T follicular helper cell (primary cell): ENCODE measurements at regions not wholly inside any gene's neighbourhood (a gene's known extent, or its start where the extent isn't known, plus 50 kb on each side); places are given as distances from the start of the nearest gene placed in this dataset.
A peak's percentile ranks its signal among the peaks of the same experiment; 100 is the strongest.
"Not testable (repeated sequence)": the region's sequence is repeated elsewhere in the genome, so short reads cannot be mapped to it uniquely, and the experiment has no call there.

Experiments
- DNase-seq: peaks from one replicate; pipeline ENCODE4 v3.0.0-alpha.2; 2020; ENCODE audit warnings: low read depth

- no peak for DNase-seq
Observed at GRCh38 chr12:123061441-123062205, 81.1 kb downstream of the ARL6IP4 start.

GRCh38 chr12:123059500-123059899, 79.0 kb downstream of the ARL6IP4 start:
- DNase-seq = no peak

- no peak for DNase-seq
Observed at GRCh38 chr12:123058980-123059379, 78.5 kb downstream of the ARL6IP4 start.

GRCh38 chr12:123058481-123058880, 78.0 kb downstream of the ARL6IP4 start:
- no peak for DNase-seq

GRCh38 chr12:123057513-123058265, 77.2 kb downstream of the ARL6IP4 start:
- DNase-seq = no peak

- no peak for DNase-seq
Observed at GRCh38 chr12:123056709-123057108, 76.2 kb downstream of the ARL6IP4 start.

GRCh38 chr12:123056053-123056452, 75.6 kb downstream of the ARL6IP4 start:
- DNase-seq = no peak

- DNase-seq = no peak
Observed at GRCh38 chr12:123055281-123055766, 74.8 kb downstream of the ARL6IP4 start.

GRCh38 chr12:123054371-123054770, 73.9 kb downstream of the ARL6IP4 start:
- no peak for DNase-seq

- DNase-seq = no peak
Observed at GRCh38 chr12:123051556-123051955, 71.1 kb downstream of the ARL6IP4 start.

- DNase-seq = no peak
Observed at GRCh38 chr12:123050913-123051312, 70.4 kb downstream of the ARL6IP4 start.

- DNase-seq = no peak
Observed at GRCh38 chr12:123050331-123050831, 69.9 kb downstream of the ARL6IP4 start.

GRCh38 chr12:123049398-123050240, 69.1 kb downstream of the ARL6IP4 start:
- DNase-seq = no peak

- not testable (repeated sequence) for DNase-seq
Observed at GRCh38 chr12:123047892-123048291, 67.4 kb downstream of the ARL6IP4 start.

GRCh38 chr12:123047289-123047688, 66.8 kb downstream of the ARL6IP4 start:
- DNase-seq = no peak

GRCh38 chr12:123046431-123046830, 66.0 kb downstream of the ARL6IP4 start:
- no peak for DNase-seq

GRCh38 chr12:123045678-123046077, 65.2 kb downstream of the ARL6IP4 start:
- no peak for DNase-seq

- DNase-seq = no peak
Observed at GRCh38 chr12:123044351-123044750, 63.9 kb downstream of the ARL6IP4 start.

GRCh38 chr12:123043536-123044001, 63.1 kb downstream of the ARL6IP4 start:
- peak; percentile 40 for DNase-seq

GRCh38 chr12:123042833-123043232, 62.4 kb downstream of the ARL6IP4 start:
- no peak for DNase-seq

- DNase-seq = no peak
Observed at GRCh38 chr12:123041811-123042655, 61.6 kb downstream of the ARL6IP4 start.
